Stomach (tissue), 8 donors: ENCODE measurements at regions not wholly inside any gene's neighbourhood (a gene's known extent, or its start where the extent isn't known, plus 50 kb on each side); places are given as distances from the start of the nearest gene placed in this dataset.
"Not testable (repeated sequence)": the region's sequence is repeated elsewhere in the genome, so short reads cannot be mapped to it uniquely, and the experiment has no call there.

Experiments
- DNase-seq, 2 donors: peaks; one replicate each; pipeline versions ENCODE4 v3.0.0 to v3.0.0-alpha.2; 2013 to 2019
- H3K27ac ChIP-seq, 5 donors: fragments of 200-600 bp in 4 of 5; sonication (generic) in 4 of 5; one replicate each; pipeline ENCODE4 v1.5.1; 2013 to 2019; ENCODE audit warnings: mild to moderate bottlenecking in 1 of 5, moderate library complexity in 1 of 5
- H3K27me3 ChIP-seq, 3 donors: fragments of 200-600 bp; sonication (generic); one replicate each; pipeline ENCODE4 v1.5.1; 2017 to 2019; ENCODE audit warnings: mixed run types in 1 of 3
- H3K36me3 ChIP-seq, 4 donors: fragments of 200-600 bp; sonication (generic); 1 replicate in 3 of 4; 2 replicates in 1 of 4; pipeline ENCODE4 v1.5.1; 2016 to 2019
- H3K4me1 ChIP-seq, 4 donors: fragments of 200-600 bp; sonication (generic); one replicate each; pipeline ENCODE4 v1.5.1; 2016 to 2019
- H3K4me3 ChIP-seq, 4 donors: fragments of 200-600 bp; sonication (generic) in 3 of 4; one replicate each; pipeline ENCODE4 v1.5.1; 2016 to 2019; ENCODE audit warnings: mild to moderate bottlenecking in 1 of 4
- H3K9me3 ChIP-seq, 4 donors: fragments of 200-600 bp; sonication (generic); one replicate each; pipeline ENCODE4 v1.5.1; 2016 to 2019
- CTCF ChIP-seq, 7 experiments: fragments of 450-650 bp in 4 of 7; fragments of 200-600 bp in 3 of 7; sonication (generic) in 3 of 7; IDR thresholded peaks; one replicate each; pipeline ENCODE4 v1.5.1; 2016 to 2019; ENCODE audit warnings: antibody characterized with exemption in 7 of 7, control low read depth in 2 of 7, mild to moderate bottlenecking in 1 of 7
- EP300 ChIP-seq: sonication (generic); formaldehyde crosslinking; IDR thresholded peaks from one replicate; pipeline ENCODE4 v1.6.1; 2017; ENCODE audit warnings: antibody characterized with exemption
- POLR2A ChIP-seq, 4 donors: fragments of 450-650 bp; IDR thresholded peaks; one replicate each; pipeline ENCODE4 v1.6.1; 2016; ENCODE audit warnings: antibody characterized with exemption in 4 of 4, control low read depth in 2 of 4, mild to moderate bottlenecking in 1 of 4, moderate library complexity in 1 of 4
- POLR2AphosphoS5 ChIP-seq, 3 donors: sonication (generic); formaldehyde crosslinking; IDR thresholded peaks; one replicate each; pipeline ENCODE4 v1.6.1; 2016; ENCODE audit warnings: antibody characterized with exemption in 3 of 3
- WGBS, 5 donors: extraction: QIAGEN DNeasy Blood & Tissue Kit in 3 of 5; methylation state at CpG; one replicate each; pipeline versions ENCODE4 v1.1.5 to v1.1.7; 2013 to 2018; 5-methylcytosine and 5-hydroxymethylcytosine counted together
- intact Hi-C: fragments of 100-400 bp; cut with DNase I; formaldehyde crosslinking; loops from one replicate; pipeline ENCODE4 v1.15.1; 2023; ENCODE audit warnings: low total_unique reads
- donor health status: healthy with polysubstance abuse.
- donor health status: Bipolar disorder and iron deficiency.
- donor health status: healthy.

DNA sequence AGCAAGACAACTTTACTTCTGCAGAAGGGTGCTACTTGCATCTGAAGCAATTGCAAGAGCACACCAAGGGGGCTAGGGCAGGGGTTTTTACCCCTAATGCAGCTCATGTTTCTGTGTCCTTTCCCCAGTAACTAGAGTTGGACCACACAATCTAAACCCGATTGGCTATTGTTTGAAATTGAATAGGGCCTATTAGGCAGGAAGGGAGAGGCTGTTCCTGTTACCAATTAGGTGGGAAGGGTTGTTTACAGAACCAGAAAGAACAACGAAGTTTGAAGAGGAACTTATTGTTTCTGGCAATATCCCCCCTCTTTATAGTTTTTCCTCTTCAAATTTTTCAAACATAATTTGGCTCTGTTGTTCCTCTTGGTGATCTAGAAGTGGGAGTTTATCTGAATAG, 85.5 kb downstream of the CHCHD4 start:
- no peak overlapping the region for H3K4me3 ChIP-seq
- no peak overlapping the region for H3K27ac ChIP-seq
- no peaks in the 10 kb centered on the region for H3K36me3 ChIP-seq
- intact Hi-C loops = no loop called here
- H3K27me3 ChIP-seq = no peaks in the 10 kb centered on the region
- H3K4me1 ChIP-seq = no peaks in the 10 kb centered on the region
- DNase-seq = no peak
- peaks cover 0 to 30% (median 24%) of the 10 kb centered on the region in 4 donors for H3K9me3 ChIP-seq
- 21 to 36% (median 23%) methylated on average over 2 of the region's 2 CpGs for WGBS, 5 donors
- TF ChIP-seq CTCF (IDR thresholded peaks at IDR 0.05) (no peak), POLR2A (IDR thresholded peaks at IDR 0.05) (no peak), EP300 (no peak), POLR2AphosphoS5 (IDR thresholded peaks at IDR 0.05) (no peak)

DNA sequence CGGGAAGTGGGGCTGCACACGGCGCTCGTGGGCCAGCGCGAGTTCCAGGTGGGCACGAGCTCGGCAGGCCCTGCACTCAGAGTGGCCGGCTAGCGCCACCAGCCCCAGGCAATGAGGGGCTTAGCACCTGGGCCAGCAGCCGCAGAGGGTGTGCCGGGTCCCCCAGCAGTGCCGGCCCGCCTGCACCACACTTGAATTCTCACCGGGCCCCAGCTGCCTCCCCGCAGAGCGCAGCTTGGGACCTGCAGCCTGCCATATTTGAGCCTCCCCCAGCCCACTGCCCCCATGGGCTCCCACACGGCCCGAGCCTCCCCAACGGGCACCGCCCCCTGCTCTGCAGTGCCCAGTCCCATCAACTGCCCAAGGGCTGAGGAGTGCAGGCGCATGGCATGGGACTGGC, 87.5 kb downstream of the CHCHD4 start:
- WGBS, 5 donors = 88 to 99% (median 96%) methylated on average over 12 to 22 of the region's 22 CpGs
- Histone ChIP-seq H3K27me3 (no peaks in the 10 kb centered on the region), H3K4me3 (no peak overlapping the region), H3K27ac (no peak overlapping the region), H3K4me1 (no peaks in the 10 kb centered on the region), H3K36me3 (no peaks in the 10 kb centered on the region), H3K9me3 (peaks cover 0 to 30% (median 27%) of the 10 kb centered on the region in 4 donors)
- intact Hi-C loops = no loop called here
- TF ChIP-seq CTCF (IDR thresholded peaks at IDR 0.05) (no peak), POLR2AphosphoS5 (IDR thresholded peaks at IDR 0.05) (no peak), POLR2A (IDR thresholded peaks at IDR 0.05) (no peak), EP300 (no peak)
- no peak for DNase-seq

- no peak for DNase-seq
- TF ChIP-seq POLR2A (IDR thresholded peaks at IDR 0.05) = no peak
- TF ChIP-seq EP300 = no peak
- TF ChIP-seq CTCF (IDR thresholded peaks at IDR 0.05) = no peak
- no peak for TF ChIP-seq POLR2AphosphoS5 (IDR thresholded peaks at IDR 0.05)
- intact Hi-C loops = no loop called here
- Histone ChIP-seq H3K27ac (no peak overlapping the region), H3K4me3 (no peak overlapping the region), H3K4me1 (no peaks in the 10 kb centered on the region), H3K9me3 (peaks cover 0 to 30% (median 27%) of the 10 kb centered on the region in 4 donors), H3K27me3 (no peaks in the 10 kb centered on the region), H3K36me3 (no peaks in the 10 kb centered on the region)
- WGBS, 5 donors = 17 to 40% (median 31%) methylated on average over 1 of the region's 1 CpG
Observed at GRCh38 chr3:14033023-14033422, 91.6 kb downstream of the CHCHD4 start.

DNA sequence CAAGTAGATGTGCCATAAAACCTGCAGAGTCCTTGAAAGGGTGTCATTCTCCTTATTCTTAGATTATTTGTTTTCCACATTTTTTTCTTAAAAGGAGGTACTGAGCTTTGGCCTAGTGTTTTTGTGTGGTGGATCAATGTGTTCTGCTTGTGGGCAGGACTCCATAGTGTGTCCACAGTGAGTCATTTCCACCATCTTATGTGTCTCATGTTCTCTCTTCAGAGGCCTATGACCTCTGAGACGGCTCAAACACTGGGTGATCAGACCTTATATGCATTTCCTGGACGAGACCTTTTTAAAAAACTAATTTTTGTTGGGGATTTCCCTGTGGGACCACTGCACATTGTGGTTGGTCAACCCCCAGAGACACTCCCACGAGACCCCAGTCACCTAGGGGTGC, 93.4 kb downstream of the CHCHD4 start:
- H3K4me1 ChIP-seq = no peaks in the 10 kb centered on the region
- no peak overlapping the region for H3K4me3 ChIP-seq
- TF ChIP-seq EP300 (no peak), POLR2AphosphoS5 (IDR thresholded peaks at IDR 0.05) (no peak)
- H3K9me3 ChIP-seq = peaks cover 0 to 22% (median 16%) of the 10 kb centered on the region in 4 donors
- H3K36me3 ChIP-seq = no peaks in the 10 kb centered on the region
- H3K27me3 ChIP-seq = no peaks in the 10 kb centered on the region
- H3K27ac ChIP-seq = no peak overlapping the region
- no peak for DNase-seq
- intact Hi-C loops = no loop called here
- WGBS, 5 donors = 40 to 53% (median 50%) methylated on average over 3 of the region's 3 CpGs

- WGBS, 5 donors = 71 to 95% (median 87%) methylated on average over 1 to 20 of the region's 20 CpGs
- H3K27me3 ChIP-seq, H3K27ac ChIP-seq, DNase-seq, intact Hi-C loops, H3K4me3 ChIP-seq, H3K36me3 ChIP-seq, H3K4me1 ChIP-seq: not testable (repeated sequence)
- H3K9me3 ChIP-seq = peaks cover 0 to 16% (median 7%) of the 10 kb centered on the region in 4 donors
Observed at GRCh38 chr3:14029390-14029995, 95.2 kb downstream of the CHCHD4 start.

DNA sequence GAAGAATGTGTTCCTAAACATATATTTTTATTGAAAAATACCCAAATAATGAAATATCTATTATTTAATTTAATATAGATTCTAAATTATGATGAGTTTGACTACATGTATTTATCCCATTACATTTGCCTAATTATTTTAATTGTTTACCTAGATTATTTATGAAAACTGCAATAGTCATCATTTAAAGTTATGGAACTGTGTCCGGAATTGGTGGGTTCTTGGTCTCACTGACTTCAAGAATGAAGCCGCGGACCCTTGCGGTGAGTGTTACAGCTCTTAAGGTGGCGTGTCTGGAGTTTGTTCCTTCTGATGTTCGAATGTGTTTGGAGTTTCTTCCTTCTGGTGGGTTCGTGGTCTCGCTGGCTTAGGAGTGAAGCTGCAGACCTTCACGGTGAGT, 96.5 kb downstream of the CHCHD4 start:
- H3K4me3 ChIP-seq, H3K4me1 ChIP-seq, H3K36me3 ChIP-seq, H3K27me3 ChIP-seq, DNase-seq, H3K27ac ChIP-seq, intact Hi-C loops: not testable (repeated sequence)
- H3K9me3 ChIP-seq = peaks cover 0 to 17% (median 10%) of the 10 kb centered on the region in 4 donors
- 84 to 94% (median 90%) methylated on average over 6 to 9 of the region's 9 CpGs for whole genome bisulfite sequencing, 5 donors
